Lung (tissue), 9 donors: ENCODE measurements at regions not wholly inside any gene's neighbourhood (a gene's known extent, or its start where the extent isn't known, plus 50 kb on each side); places are given as distances from the start of the nearest gene placed in this dataset.
"Not testable (repeated sequence)": the region's sequence is repeated elsewhere in the genome, so short reads cannot be mapped to it uniquely, and the experiment has no call there.

Experiments used
- ATAC-seq: fragments of 200-7000 bp; cut with Tn5 transposase; one replicate; pipeline ENCODE4 v1.9.1; 2020; ENCODE audit warnings: moderate number of reproducible peaks; ENCODE audit not compliant: insufficient read depth, low FRiP score
- DNase-seq, 3 donors: peaks; one replicate each; pipeline ENCODE4 v3.0.0-alpha.2; 2013 to 2017
- H3K27ac ChIP-seq, 2 donors: one replicate each; pipeline ENCODE4 v1.5.1; 2013; ENCODE audit warnings: mild to moderate bottlenecking in 2 of 2, moderate library complexity in 2 of 2, control low read depth in 1 of 2, inconsistent platforms in 1 of 2, low read depth in 1 of 2, low read length in 1 of 2
- H3K27me3 ChIP-seq, 3 donors: one replicate each; pipeline ENCODE4 v1.5.1; 2013; ENCODE audit warnings: low read length in 2 of 3; ENCODE audit not compliant: control insufficient read depth in 3 of 3, insufficient read depth in 3 of 3
- H3K36me3 ChIP-seq, 4 donors: one replicate each; pipeline ENCODE4 v1.5.1; 2013; ENCODE audit warnings: low read length in 4 of 4, mild to moderate bottlenecking in 1 of 4, moderate library complexity in 1 of 4; ENCODE audit not compliant: control insufficient read depth in 4 of 4, insufficient read depth in 4 of 4
- H3K4me1 ChIP-seq, 5 donors: one replicate each; pipeline ENCODE4 v1.5.1; 2013; ENCODE audit warnings: low read length in 5 of 5, mild to moderate bottlenecking in 2 of 5, moderate library complexity in 1 of 5; ENCODE audit not compliant: control insufficient read depth in 5 of 5, insufficient read depth in 5 of 5
- H3K4me3 ChIP-seq: one replicate; pipeline ENCODE4 v1.5.1; 2013; ENCODE audit warnings: mild to moderate bottlenecking, control low read depth, moderate library complexity
- H3K9ac ChIP-seq, 2 donors: one replicate each; pipeline ENCODE4 v1.5.1; 2013; ENCODE audit warnings: low read length in 2 of 2, control low read depth in 1 of 2; ENCODE audit not compliant: insufficient read depth in 1 of 2
- H3K9me3 ChIP-seq, 4 donors: one replicate each; pipeline ENCODE4 v1.5.1; 2013; ENCODE audit warnings: low read length in 3 of 4, mild to moderate bottlenecking in 1 of 4, moderate library complexity in 1 of 4; ENCODE audit not compliant: control insufficient read depth in 4 of 4, insufficient read depth in 3 of 4
- WGBS, 2 donors: extraction: QIAGEN DNeasy Blood & Tissue Kit; methylation state at CpG; one replicate each; pipeline ENCODE4 v1.1.7; 2013; 5-methylcytosine and 5-hydroxymethylcytosine counted together
- donor health status: Bipolar disorder and iron deficiency.
- donor health status: healthy.
- donor health status: DM: yes; HTN: yes; CAD: no.

DNA sequence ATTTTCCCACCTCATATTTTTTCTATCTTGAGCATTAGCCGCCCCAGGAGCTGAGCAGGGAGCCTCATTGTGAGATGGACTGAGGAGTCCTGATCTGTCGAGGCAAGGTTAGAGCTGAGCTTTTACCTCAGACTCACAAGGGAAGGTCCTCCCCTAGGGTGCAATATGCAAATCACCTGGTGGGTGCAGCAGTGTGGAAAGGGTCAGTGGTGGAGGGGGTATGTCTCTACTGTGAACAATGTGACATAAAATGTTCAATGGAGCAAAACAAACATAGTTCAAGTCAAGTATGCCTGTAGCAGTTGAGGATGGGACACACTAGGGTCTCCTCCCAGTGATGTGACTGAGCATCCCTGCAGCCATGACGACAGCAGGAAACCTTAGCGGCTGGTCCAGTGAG, 219.2 kb downstream of the ANKRD36 start:
- ATAC-seq, H3K9ac ChIP-seq, H3K27ac ChIP-seq, DNase-seq, H3K4me1 ChIP-seq, H3K4me3 ChIP-seq, H3K36me3 ChIP-seq, H3K9me3 ChIP-seq, H3K27me3 ChIP-seq: not testable (repeated sequence)
- no CpG with 5 or more reads among the region's 4 CpGs for WGBS, 2 donors

DNA sequence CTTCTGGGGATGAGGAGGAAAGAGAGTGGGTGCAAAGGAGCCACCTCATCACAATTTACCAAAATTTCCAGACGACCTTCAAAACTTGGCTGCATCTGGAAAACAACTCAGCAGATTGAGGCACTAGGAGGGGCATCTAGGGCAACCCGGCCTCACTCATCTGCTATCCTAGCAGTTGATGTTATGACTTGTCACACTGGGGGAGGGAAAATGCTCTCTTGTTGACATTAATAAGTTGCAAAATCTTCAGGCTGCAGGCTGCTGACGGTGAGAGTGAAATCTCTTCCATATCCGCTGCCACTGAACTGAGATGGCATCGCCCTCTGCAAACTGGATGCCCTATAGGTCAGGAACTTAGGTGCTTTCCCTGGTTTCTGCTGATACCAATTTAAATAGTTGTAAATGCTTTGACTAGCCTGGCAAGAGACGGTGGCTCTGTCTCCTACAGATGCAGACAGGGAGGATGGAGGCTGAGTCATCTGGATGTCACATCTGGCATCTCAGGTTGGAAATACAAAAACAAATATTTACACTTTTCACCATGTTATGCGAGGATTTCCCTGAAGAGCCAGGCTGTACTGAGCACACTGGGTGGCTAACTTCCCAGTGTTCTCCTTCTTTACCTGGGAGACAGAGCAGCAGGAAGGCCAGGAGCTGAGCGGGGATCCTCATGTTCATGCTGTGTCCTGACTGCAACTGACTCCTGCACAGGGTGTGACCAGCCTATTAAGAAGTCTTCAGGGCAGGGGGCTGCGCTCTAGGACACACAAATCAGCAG, 209.2 kb downstream of the ANKRD36 start:
- ATAC-seq, DNase-seq: not testable (repeated sequence)

GRCh38 chr2:97315358-97315757, 202.4 kb downstream of the ANKRD36 start:
- H3K36me3 ChIP-seq, H3K9me3 ChIP-seq, DNase-seq, H3K4me1 ChIP-seq, ATAC-seq, H3K4me3 ChIP-seq, H3K9ac ChIP-seq, H3K27ac ChIP-seq, H3K27me3 ChIP-seq: not testable (repeated sequence)
- WGBS, 2 donors, result 94 to 95% methylated on average over 2 of the region's 4 CpGs

More for the DNA sequence above, 209.2 kb downstream of the ANKRD36 start:
- not testable (repeated sequence) for H3K27ac ChIP-seq, H3K9ac ChIP-seq, H3K4me1 ChIP-seq, H3K36me3 ChIP-seq, H3K9me3 ChIP-seq, H3K27me3 ChIP-seq, H3K4me3 ChIP-seq
- no CpG with 5 or more reads among the region's 9 CpGs for WGBS, 2 donors

DNA sequence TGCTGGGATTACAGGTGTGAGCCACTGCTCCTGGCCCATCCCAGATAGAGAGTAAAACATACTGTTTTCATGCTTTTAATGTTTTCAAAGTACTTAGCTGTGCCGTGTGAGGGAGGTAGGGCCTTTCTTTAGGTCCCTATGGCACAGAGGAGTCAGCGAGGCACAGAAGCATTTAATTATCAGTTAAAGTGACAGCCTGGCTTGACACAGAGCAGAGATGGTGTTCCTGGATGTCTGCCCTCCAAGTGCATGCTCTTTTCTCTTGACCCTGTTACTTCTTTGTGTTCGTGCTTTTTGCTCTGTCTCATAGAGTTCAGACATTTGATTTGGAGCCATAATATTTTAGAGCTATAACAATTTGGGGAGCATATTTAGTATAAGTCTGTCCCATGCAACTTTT, 199.5 kb downstream of the ANKRD36 start:
- not testable (repeated sequence) for H3K4me3 ChIP-seq

DNA sequence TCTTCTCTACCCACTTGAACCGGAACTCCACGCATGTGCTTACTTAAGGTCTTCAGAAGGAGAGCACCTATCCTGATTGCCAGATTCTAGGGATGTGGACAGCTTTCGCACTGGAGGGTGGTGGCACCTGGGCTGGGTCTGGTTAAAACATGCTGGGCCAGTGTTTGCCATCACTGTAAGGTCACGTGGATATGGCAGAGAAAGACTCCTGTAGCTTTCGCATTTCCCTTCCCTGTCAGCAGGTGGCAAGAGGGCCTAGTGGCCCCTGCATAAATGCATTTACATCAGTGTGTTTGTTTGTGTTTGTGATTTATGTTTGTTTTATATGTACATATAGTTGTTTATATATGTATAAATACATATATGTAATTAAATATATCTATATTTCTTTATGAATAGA, 192.5 kb downstream of the ANKRD36 start:
- H3K27me3 ChIP-seq, H3K9me3 ChIP-seq, H3K4me3 ChIP-seq, H3K4me1 ChIP-seq, DNase-seq, H3K36me3 ChIP-seq, H3K9ac ChIP-seq, H3K27ac ChIP-seq, ATAC-seq: not testable (repeated sequence)
- no CpG with 5 or more reads among the region's 5 CpGs for WGBS, 2 donors

More for the DNA sequence above, 199.5 kb downstream of the ANKRD36 start:
- not testable (repeated sequence) for H3K27ac ChIP-seq, ATAC-seq, H3K27me3 ChIP-seq, H3K36me3 ChIP-seq, H3K4me1 ChIP-seq, DNase-seq, H3K9ac ChIP-seq, H3K9me3 ChIP-seq
- WGBS, 2 donors, result 57% methylated on average over 2 of the region's 3 CpGs; no CpG with 5 or more reads in 1 of the 2 donors

- 59% methylated on average over 7 of the region's 8 CpGs; no CpG with 5 or more reads in 1 of the 2 donors for WGBS, 2 donors
- H3K9me3 ChIP-seq, H3K9ac ChIP-seq, ATAC-seq, H3K4me3 ChIP-seq, H3K4me1 ChIP-seq, H3K27me3 ChIP-seq, H3K36me3 ChIP-seq, DNase-seq, H3K27ac ChIP-seq: not testable (repeated sequence)
These were observed 189.9 kb downstream of the ANKRD36 start for GRCh38 chr2:97302881-97303280.

GRCh38 chr2:97301771-97302170, 188.8 kb downstream of the ANKRD36 start:
- H3K36me3 ChIP-seq, H3K4me3 ChIP-seq, H3K27me3 ChIP-seq, ATAC-seq, H3K4me1 ChIP-seq, DNase-seq, H3K9me3 ChIP-seq, H3K9ac ChIP-seq, H3K27ac ChIP-seq: not testable (repeated sequence)
- no CpG with 5 or more reads among the region's 3 CpGs for WGBS, 2 donors
